ENCODE measurements at regions not wholly inside any gene's neighbourhood (a gene's known extent, or its start where the extent isn't known, plus 50 kb on each side); places are given as distances from the start of the nearest gene placed in this dataset.
A peak's percentile ranks its signal among the peaks of the same experiment; 100 is the strongest.
"Not testable (repeated sequence)": the region's sequence is repeated elsewhere in the genome, so short reads cannot be mapped to it uniquely, and the experiment has no call there.

GRCh38 chr2:66242099-66242789 is 192.7 kb upstream of the MEIS1 start:
- DNase-seq: no peak

DNA sequence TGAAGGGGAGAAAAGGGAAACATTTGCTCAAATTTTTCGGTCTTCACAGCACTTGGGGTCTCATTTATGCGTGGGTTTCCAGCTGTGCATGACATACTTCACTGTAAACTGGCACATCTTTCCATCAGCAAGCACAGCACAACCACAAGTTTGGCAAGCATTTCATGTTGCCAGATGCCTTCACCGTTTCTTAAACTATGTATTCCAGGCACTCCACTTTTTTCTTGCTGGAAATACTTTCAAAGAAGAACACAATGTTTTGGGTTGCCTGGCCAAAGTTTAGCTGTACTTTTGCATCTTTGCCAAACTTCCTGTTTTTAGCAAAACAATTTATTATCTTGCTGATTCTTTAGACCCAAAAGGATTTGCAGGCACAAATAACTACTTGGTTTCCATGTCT is 194.6 kb upstream of the MEIS1 start:
- no peak for DNase-seq

- no peak for DNase-seq
Observed at GRCh38 chr2:66239655-66240054, 195.3 kb upstream of the MEIS1 start.

DNA sequence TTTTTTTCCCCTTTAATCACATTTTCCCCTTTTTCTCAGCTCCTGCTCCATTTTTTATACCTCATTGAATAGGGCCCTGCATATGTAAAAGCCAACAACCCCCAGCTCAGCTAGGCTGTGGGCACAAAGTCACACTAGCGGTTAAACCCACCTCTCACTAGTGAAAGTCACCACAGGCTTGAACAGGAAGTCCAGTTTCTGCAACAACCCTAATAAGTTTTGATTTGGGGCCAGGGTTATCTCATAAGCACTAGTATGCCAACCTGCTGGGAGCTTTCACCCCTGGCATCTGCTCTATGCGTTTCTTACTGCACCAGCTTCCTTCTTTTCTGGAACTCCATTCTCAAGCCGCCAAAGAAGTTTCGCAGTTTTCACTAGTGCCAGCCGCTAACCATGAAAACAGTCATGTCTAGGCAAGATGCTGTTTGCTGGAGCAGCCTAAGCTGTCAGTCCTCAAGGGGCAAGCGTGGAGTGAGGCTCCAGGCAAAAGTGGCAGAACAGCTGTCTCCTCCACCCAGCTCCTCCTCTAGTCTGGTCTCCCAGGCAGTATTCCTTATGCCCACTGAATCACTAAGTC is 197.0 kb upstream of the MEIS1 start:
- DNase-seq: no peak

GRCh38 chr2:66236816-66237802 is 197.8 kb upstream of the MEIS1 start:
- peak; percentile 0 for DNase-seq

- no peak for DNase-seq
Observed at GRCh38 chr2:66236067-66236685, 198.7 kb upstream of the MEIS1 start.

DNA sequence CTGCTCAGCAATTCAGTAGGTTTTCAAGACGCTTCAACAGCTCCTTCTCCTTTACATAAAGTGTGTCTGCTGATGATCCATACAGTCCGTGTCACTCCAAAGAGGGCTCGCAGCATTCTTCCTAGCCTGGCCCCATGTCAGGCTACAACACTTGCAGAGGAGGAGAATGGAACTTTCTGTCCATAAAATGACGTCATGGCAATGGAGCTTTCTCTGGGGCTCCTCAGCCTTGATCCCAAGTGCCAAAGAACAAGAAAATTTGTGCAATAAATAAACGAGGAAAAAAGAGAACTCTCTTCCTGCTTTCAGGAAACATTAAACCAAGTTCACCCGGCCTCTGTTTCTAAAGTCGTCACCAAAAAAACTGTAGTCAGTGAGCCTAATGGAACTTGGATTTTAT is 199.5 kb upstream of the MEIS1 start:
- DNase-seq: no peak

DNA sequence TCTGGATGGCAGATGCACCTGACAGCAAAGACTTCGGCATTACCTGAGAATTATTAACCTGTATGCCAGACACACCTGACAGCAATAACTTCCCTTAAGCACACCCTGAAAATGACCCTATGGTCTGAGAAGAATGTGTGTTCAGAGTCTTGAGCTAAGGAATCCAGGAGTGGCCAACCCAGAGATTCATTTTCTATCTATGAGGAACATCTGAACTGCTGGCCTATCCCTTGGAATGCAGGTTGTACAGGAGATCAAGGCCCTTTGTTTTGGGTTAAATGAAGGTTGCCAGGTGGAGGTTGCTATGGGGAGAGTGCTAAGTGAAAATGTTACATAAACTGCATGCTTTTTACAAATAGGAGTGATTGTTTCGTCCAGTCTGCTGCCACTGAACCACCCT is 200.9 kb upstream of the MEIS1 start:
- no peak for DNase-seq

DNA sequence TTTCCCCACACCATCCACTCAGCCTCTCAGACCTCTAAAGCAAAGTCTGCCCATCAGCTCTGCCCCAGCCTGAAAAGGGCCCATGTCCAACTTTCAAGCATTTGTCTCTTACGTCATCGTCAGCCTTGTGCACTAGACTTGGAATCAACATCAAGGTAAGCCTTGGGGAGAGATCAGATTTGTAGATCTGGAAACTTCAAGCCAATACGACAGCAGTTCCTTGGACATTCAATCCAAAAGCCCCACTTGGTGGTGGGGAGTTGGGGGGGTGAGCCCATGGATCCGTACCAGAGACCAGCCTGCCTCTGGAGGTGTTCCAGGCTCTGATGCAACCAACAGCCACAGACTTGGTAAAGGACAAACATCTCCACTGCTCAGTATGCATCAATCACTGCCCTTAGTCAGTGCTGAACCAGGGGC is 206.8 kb upstream of the MEIS1 start:
- no peak for DNase-seq

DNA sequence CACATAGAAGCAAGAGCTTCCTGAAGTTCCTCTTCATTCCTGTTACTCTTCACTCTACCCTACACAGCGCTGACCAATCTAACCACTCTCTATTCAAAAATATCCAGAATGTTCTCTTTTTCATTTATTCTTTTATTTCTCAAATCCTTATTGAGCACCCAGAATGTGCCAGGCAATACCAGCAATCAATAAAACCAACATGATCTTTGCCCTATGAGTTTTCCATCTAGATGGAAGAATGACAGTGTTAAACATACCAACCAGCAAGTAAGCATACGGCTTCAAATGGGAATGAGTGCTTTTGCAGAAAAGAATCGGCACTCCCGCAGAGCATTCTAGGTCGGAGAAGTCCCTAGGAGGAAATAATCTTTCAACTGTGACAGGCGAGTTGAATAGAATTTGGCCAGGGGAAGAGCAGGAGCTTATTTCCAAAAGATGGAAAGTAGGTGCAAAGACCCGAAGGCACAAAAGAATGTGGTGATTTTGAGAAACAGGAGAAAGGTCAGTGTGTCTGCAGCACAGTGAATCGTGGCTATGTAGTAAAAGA is 217.8 kb upstream of the MEIS1 start:
- DNase-seq: no peak

DNA sequence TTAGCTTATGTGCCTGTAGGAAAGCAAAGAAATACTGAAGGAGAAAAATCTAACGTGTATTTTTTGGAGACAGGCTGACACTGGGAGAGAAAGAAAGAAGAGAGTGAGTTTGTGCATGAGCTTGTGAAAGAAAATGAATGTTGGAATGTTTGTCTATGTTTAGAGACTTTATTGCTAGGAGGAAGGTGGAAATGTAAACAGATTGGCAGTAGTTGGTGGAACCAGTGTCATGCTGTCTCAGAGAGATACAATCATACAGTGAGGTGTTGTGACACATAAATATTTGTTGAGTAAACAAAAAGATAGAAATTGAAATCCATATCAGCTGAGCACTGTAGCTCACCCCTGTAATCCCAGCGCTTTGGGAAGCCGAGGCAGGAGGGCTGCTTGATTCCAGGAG is 222.2 kb upstream of the MEIS1 start:
- no peak for DNase-seq

GRCh38 chr2:66202586-66202985 is 232.3 kb upstream of the MEIS1 start:
- DNase-seq: no peak

DNA sequence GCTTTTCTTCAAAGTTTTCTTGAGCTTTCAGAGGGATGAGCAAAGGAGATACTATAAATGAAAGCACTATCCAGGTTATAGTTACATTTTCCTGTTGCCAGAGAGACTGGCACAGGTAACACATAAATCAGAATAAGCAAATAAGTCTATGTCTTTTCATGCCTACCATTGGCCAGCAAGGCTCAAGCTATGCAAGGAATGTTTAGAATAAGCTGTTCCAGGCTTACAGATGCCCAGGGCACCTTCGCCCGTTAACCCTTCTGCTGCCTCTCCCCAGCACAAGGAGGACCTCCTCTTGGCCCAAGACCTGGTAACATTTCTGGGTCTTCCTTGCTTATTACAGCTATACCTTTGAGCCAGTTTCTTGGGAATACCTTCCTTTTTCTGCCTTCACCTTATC is 233.7 kb upstream of the MEIS1 start:
- no peak for DNase-seq

DNA sequence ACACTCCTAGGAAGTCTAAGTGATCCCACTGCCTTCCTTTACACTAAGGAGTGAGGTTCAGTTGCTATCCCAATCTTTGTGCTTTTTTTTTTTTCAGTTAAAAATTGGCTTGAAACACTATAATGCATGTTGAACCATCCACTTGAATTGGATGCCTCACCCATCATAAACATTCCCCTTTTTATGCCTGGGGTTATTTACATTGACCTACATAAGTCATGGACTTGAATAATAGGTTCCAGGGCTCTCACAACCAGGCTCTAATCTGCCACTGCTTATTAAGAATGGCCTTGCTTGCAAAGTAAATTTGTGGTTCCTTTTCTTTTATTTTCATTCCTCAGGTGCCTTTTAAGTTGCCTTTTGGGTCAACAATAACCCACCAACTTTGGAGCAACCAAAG is 236.1 kb upstream of the MEIS1 start:
- DNase-seq: no peak

DNA sequence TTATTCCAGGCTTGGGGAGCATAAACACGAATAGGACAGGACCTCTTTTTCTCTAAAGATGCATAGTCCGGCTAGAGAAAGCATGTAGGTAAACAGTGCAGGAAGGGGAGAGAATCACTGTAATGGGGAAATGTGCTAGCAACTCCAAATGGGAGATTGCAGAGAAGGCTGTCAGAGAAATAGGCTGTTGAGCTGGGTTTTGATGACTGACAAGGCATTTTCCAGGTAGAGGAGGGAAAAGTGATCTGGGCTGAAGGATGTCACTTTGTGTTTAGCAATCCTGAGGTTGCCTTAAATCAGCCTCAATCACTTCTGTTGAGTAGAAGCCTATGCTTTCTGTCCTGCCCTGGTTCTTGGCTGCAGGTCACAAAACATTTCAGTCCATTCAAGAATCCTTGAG is 242.0 kb upstream of the MEIS1 start:
- no peak for DNase-seq

DNA sequence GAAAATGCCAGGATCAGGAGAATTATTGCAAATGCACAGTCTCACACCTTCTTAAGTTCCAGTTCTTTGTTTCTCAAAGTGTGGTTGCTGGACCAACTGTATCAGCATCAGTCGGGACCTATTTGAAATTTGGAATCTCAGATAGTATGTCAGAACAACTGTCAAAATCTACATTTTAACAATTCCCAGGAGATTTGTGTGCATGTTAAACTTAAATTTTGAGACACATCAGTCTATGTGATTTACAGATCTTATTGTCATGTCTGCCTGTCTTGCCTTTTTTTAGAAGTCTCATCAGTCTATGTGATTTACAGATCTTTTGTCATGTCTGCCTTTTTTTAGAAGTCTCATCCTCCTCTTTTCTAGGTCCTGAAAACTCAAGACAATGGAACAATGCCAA is 243.6 kb upstream of the MEIS1 start:
- no peak for DNase-seq

GRCh38 chr2:66189553-66189952 is 245.4 kb upstream of the MEIS1 start:
- no peak for DNase-seq

DNA sequence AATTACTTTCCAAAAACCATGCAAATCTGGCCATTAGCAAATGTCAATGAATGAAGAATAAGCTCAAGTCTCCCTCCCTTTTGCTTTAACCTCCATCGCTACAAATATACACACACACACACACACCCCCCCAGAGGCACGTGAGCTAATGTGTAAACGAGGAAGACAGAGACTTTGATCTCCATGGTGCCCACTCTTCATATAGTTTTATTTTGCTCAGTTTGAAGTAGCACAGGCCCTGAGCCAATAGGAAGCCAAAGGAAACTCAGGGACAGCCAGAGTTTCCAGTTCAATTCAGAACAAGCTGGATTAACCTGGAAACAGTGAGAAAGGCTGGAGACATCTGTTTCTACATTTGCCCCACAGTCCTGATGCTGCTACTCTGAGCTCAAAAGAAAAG is 248.4 kb upstream of the MEIS1 start:
- DNase-seq: no peak

DNA sequence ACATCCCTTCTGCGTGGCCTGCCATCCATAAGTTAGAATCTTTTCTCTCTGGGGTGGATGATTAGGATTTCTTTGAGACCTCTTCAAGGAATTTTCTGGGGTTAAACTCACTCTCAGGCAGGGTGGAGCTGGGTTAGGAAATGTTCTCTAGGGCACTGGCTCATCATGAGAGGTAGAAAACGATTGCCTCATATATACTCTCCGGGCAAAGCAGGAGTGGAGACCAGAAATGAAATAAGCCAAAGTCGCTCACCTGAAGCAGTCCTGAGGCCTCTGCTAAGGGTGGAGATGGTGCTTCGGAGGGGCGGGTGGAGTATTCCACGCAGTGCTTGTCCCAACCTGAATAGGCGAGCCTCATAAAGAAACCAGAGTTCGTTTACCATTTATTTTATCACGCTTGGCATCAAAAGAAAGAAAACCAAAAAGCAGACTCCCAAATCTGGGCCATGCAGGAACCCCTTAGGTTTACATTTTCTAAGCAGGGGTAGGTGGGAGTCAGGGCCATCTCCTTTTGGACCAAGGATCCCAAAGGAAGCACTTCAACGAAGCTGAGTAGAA is 249.3 kb upstream of the MEIS1 start:
- no peak for DNase-seq

DNA sequence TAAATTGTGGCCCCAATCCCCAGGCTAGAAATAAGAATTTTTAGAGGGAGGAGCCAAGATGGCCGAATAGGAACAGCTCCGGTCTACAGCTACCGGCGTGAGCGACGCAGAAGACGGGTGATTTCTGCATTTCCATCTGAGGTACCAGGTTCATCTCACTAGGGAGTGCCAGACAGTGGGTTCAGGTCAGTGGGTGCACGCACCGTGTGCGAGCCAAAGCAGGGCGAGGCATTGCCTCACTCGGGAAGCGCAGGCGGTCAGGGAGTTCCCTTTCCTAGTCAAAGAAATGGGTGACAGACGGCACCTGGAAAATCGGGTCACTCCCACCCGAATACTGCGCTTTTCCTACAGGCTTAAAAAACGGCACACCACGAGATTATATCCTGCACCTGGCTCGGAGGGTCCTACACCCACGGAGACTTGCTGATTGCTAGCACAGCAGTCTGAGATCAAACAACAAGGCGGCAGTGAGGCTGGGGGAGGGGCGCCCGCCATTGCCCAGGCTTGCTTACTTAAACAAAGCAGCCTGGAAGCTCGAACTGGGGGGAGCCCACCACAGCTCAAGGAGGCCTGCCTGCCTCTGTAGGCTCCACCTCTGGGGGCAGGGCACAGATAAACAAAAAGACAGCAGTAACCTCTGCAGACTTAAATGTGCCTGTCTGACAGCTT is 257.7 kb upstream of the MEIS1 start:
- not testable (repeated sequence) for DNase-seq

GRCh38 chr2:66174491-66174890 is 260.4 kb upstream of the MEIS1 start:
- DNase-seq: no peak

DNA sequence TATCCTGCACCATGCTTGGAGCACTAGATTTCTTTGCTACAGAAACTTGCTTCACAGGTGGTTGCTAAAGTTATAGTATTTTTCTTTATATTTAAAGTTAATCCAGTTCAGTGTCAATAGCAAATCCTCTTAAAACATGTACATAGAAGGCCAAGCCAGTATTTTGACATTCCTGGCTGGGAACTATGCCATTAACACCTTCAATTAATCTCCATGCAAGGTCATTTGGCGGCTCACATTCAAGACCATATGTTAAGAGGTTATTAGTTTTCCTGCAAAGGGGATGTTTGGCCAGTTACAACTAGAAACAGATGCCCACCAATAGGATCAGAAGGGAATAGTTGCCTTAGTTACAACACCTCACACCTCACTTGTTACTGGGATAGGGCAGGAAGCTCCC is 261.3 kb upstream of the MEIS1 start:
- DNase-seq: no peak
